ENCODE measurements at regions not wholly inside any gene's neighbourhood (a gene's known extent, or its start where the extent isn't known, plus 50 kb on each side); places are given as distances from the start of the nearest gene placed in this dataset.

DNA sequence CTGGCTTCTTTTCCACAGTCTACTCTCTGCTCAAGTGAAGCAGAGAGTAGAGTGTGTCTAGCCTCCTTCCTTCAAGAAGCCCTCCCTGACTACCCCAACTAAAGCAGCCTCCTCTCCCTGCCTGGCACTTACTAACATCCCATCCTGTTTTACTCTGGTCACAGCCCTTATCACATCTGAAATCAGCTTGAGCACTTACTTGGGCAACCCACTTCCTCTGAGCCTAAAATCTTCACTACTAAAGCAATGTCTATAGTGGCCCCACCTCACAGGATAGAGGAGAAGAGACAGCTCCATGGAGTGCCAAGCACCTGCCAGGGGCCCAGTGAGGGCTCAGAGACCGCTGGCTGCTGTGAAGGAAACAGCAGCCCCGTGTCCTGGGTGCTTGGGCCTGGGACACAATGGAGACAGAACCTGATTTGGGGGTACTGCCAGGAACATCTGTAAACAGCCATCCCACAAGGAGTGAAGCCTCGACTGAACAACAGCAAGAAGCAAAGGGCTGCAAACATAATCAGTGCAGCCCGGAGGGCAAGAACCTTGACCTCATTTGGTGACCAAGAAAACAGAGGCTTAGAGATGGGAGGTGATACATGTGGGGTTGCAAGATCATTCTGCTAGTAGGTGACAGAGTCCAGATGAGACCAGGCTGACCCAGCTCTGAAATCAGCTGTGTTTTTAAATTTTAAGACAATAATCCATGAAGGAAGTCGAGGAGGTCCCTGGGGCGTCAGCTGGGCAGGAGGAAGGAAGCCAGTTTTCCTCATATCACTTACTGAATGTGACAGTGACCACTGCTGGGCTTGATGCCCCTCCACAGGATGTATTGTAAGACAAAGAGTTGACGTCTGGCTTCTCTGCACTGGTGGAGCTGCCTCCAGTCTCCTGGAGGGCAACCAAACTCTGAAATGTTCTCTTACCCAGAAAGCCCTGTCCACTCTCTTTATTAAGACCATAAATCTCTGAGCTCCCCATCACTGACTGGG lies 710.6 kb downstream of the MATN1 start:
- no peak overlapping the region for H3K4me3 ChIP-seq (ENCODE audit: low read depth, low read length)
- TF ChIP-seq, protein P1, sequence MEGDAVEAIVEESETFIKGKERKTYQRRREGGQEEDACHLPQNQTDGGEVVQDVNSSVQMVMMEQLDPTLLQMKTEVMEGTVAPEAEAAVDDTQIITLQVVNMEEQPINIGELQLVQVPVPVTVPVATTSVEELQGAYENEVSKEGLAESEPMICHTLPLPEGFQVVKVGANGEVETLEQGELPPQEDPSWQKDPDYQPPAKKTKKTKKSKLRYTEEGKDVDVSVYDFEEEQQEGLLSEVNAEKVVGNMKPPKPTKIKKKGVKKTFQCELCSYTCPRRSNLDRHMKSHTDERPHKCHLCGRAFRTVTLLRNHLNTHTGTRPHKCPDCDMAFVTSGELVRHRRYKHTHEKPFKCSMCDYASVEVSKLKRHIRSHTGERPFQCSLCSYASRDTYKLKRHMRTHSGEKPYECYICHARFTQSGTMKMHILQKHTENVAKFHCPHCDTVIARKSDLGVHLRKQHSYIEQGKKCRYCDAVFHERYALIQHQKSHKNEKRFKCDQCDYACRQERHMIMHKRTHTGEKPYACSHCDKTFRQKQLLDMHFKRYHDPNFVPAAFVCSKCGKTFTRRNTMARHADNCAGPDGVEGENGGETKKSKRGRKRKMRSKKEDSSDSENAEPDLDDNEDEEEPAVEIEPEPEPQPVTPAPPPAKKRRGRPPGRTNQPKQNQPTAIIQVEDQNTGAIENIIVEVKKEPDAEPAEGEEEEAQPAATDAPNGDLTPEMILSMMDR (conservative IDR thresholded peaks at IDR 0.05; ENCODE audit: low read depth, low read length) = no peak
- no peak for DNase-seq (ENCODE audit: low read depth)

DNA sequence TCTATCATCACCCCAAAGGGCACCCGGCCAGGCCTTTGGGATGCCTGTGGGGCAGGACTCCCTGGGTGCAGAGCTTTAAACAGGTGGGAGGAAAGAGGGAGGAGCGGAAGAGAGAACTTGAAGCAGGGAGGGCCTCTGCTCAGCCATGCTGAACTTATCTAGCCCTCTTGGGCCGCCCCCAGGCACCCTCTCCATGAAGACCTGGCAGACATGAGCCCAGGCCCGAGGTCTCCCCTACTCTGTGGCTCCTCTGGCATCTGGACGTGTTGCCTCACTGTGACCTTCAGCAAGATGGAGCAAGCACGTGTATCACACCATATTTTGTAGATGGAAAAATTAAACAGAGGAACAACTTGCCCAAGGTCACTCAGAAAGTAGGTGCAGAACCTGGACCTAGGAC lies 711.4 kb downstream of the MATN1 start:
- DNase-seq (ENCODE audit: low read depth) = no peak
- TF ChIP-seq, protein P1 (conservative IDR thresholded peaks at IDR 0.05; ENCODE audit: low read depth, low read length) = no peak
- H3K4me3 ChIP-seq (ENCODE audit: low read depth, low read length) = no peak overlapping the region

DNA sequence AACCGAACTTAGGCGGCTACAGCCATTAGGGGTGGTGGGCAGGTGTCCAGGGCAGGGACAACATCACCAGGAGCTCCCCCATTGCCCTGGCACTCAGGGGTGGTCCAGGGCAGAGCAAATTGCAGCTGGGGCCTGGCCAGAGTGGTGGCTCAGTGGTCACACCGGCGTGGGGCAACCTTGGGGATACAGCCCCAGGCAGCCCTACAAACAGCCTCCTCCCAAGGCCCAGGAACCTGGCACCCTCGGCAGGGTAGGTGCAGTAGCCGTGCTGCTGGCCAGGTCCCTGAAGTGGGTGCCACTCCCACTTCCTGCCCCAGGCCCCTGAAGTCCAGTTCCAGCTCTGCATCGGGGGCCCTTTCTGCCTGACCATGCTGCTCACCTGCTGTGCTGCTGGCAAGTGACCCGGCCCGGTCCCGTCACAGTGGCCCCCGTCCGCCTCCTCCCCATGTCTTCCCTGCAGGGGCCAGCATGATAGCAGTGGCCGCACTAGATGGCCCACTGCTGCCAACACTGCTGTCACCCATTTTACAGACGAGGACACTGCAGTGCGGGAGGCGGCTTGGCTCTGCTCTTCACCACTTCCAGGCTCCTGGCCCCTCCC lies 712.8 kb downstream of the MATN1 start:
- TF ChIP-seq, protein P1 (conservative IDR thresholded peaks at IDR 0.05; ENCODE audit: low read depth, low read length) = no peak
- H3K4me3 ChIP-seq (ENCODE audit: low read depth, low read length) = no peak overlapping the region
- DNase-seq (ENCODE audit: low read depth) = no peak

DNA sequence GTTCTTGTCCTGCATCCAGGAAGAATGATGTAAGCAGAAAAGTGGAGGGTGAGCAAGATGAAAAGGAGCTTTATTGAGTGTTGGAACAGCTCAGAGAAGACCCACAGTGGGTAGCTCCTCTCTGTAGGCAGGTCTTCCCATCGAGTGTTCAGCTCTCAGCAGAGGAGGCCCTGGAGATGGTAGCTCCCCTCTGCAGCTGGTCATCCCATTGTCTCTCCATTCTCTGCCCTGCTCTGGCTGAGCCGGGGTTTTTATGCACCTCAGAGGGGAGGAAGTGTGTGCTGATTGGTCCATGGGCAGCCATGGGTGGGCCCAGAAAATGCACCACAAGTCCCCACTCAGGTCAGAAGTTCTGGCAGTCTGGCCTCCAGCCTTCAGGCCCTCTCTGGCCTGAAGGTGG lies 713.7 kb downstream of the MATN1 start:
- no peak overlapping the region for H3K4me3 ChIP-seq (ENCODE audit: low read depth, low read length)
- TF ChIP-seq, protein P1 (conservative IDR thresholded peaks at IDR 0.05; ENCODE audit: low read depth, low read length) = no peak
- no peak for DNase-seq (ENCODE audit: low read depth)

DNA sequence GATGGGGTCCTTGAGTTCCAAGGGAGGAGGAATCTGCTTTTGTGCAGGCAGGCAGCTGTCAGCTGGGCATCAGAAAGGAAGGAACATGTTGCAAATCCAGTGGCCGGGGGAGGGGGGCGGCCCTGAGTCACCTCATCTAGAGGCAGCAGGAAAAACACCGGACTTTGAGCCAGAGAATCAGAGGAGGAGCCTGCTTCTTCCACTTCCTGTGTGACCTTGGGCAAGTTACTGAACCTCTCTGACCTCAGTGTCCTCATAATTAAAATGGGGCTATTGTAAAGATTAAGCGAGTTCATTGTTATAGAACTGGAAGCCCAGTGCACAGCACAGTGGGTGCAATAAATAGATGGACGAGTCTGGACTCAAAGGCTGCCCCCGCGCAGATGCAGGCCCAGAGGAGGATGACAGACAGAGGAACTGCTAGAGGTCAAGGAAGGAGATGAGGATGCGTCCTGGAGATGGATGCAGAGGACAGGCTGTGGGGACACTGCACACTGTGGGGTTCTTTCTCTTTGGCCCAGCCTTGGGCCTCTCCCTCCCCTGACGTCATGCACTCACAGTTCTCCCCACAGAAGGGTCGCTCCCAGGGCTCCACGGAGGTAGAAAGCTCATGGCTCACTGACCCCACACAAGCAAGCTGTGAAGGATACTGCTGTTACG lies 714.3 kb downstream of the MATN1 start:
- no peak for DNase-seq (ENCODE audit: low read depth)
- TF ChIP-seq, protein P1 (conservative IDR thresholded peaks at IDR 0.05; ENCODE audit: low read depth, low read length) = no peak
- no peak overlapping the region for H3K4me3 ChIP-seq (ENCODE audit: low read depth, low read length)

DNA sequence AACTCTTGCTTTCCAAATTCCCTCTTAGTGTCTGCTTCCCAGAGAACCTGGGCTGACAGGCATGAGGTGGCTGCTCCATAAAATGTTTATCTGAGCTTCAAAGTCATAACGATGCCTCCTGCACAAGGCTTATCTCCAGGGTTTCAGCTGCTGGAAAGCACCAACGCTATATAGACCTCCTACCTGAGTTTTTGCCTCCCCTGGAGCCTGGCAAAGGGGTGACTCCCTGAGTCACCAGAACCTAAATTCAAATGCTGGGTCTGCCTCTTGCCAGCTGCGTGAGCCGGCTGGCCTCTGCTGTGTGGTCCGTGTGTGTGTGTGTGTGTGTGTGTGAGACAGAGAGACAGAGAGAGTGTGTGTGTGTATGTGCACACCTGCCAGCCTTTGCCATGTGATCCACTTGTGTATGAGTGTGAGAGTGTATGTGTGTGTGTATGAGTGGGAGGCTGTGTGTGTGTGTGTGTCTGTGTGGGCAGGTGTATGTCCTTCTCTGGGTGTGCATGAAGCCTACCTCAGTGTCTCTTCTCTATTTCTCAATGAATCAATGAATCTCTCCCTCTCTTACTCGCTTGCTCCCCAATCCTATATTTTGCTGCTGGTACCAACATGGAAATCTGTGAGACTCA lies 714.9 kb downstream of the MATN1 start:
- no peak overlapping the region for H3K4me3 ChIP-seq (ENCODE audit: low read depth, low read length)
- TF ChIP-seq, protein P1 (conservative IDR thresholded peaks at IDR 0.05; ENCODE audit: low read depth, low read length) = no peak
- DNase-seq (ENCODE audit: low read depth) = no peak

All from choroid plexus epithelial cell (primary cell).